ENCODE measurements at regions not wholly inside any gene's neighbourhood (a gene's known extent, or its start where the extent isn't known, plus 50 kb on each side); places are given as distances from the start of the nearest gene placed in this dataset.

- DNase-seq: no peak
These were observed 54.6 kb upstream of the PARM1 start for GRCh38 chr4:74878323-74878722.

DNA sequence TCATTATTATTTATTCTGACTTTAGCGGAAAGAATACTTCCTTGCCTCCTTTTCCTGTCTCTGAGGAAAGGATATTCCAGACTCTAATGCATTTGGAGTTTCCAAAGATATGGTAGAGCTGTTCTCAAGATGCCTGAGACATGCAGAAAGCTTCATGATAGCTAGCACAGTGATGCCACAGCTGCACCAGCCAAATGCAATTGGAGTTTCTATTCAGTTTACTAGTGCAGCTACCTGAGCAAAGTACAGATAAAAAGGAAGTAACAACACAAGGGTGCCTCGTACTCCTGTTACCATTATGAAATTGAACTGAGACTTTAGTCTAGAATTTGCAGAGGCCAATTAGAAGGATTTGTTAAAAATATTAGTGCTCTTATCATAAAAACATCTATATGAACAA lies 57.5 kb upstream of the PARM1 start:
- no peak for DNase-seq

- DNase-seq: peak; percentile 4
These were observed 58.1 kb upstream of the PARM1 start for GRCh38 chr4:74874753-74875367.

DNA sequence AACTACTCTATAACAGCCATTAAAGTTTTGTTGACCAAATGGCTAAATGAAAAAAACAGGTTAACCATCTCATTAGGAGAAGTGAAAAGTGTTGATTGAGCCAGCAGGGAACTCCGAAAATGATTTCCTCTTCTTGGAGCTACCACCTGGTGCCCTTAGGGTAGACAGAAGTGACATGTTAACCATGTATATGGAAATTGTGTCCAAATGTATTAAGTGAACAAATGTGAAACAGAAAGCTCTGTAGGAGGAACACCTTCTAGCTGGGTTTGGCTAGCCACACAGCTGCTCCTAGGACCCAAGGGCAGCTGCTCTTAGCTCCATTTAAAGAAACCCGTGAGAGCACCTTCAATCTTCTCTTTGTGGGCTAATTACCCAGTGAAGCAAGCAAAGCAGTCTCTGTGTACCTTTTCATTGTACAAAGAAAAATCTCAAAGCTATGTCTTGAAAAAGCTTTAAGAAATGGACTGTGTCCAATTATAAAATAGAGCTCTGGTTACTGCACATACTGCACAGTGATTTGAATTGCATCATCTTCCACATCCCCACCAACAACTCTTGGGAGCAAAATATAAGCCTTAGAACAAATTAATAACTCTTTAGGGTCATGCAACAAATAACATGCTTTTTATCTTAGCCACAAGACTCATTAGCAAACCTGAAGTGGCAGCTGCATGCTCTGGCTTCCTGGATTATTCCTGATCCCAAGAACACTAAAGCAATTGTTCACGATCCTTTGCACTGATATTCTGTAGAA lies 59.2 kb upstream of the PARM1 start:
- no peak for DNase-seq

GRCh38 chr4:74858921-74859562 lies 64.7 kb upstream of the BTC start:
- DNase-seq: no peak

DNA sequence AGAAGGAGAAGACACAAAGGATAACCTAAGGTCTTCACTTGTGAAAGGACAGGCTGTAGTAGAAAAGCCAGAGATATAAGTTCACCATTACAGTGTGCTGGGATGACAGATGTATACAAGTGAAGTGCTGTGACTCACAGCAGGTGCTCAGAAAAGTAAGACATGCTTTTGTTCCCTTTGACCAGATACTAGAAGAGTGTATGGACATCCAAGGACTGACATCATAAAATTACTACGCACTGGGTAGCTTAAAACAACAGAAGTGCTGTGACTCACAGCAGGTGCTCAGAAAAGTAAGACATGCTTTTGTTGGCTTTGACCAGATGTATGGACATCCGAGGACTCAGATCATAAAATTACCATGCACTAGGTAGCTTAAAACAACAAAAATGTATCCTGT lies 61.6 kb upstream of the BTC start:
- DNase-seq: no peak

DNA sequence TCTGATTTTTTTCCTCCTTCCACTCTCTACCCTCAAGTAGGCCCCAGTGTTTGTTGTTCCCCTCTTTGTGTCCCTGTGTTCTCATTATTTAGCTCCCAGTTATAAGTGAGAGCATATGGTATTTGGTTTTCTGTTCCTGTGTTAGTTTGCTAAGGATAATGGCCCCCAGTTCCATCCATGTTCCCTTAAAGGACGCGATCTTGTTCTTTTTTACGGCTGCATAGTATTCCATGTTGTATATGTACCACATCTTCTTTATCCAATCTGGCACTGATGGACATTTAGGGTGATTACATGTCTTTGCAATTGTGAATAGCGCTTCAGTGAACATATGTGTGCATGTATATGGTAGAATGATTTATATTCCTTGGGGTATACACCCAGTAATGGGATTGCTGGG lies 54.5 kb upstream of the BTC start:
- no peak for DNase-seq

GRCh38 chr4:74845834-74846233 lies 51.5 kb upstream of the BTC start:
- no peak for DNase-seq
